Activated B cell treated with CpG ODN at 0.5 μM for 24 hours (primary cell): ENCODE measurements at regions not wholly inside any gene's neighbourhood (a gene's known extent, or its start where the extent isn't known, plus 50 kb on each side); places are given as distances from the start of the nearest gene placed in this dataset.

Source experiments
- ATAC-seq: fragments of 200-7000 bp; cut with Tn5 transposase; one replicate; pipeline ENCODE4 v1.10.0; 2021; ENCODE audit warnings: low read depth, mild to moderate bottlenecking, moderate library complexity
- CTCF ChIA-PET: fragments of 350-600 bp; sonication (Branson Sonifier 250); formaldehyde crosslinking; loops from one replicate; lab custom pipeline; 2021; ENCODE audit warnings: antibody characterized with exemption; lab: Charles Lee
- POLR2A ChIA-PET: fragments of 350-600 bp; sonication (Branson Sonifier 250); formaldehyde crosslinking; loops from one replicate; lab custom pipeline; 2021; ENCODE audit warnings: antibody characterized with exemption; lab: Charles Lee
- DNase-seq: peaks from one replicate; pipeline ENCODE4 v3.0.0; 2022
- H3K27ac Mint-ChIP-seq: one replicate; pipeline ENCODE4 v1.8.0; 2020; ENCODE audit warnings: mixed read lengths
- H3K27me3 Mint-ChIP-seq: one replicate; pipeline ENCODE4 v1.8.0; 2021; ENCODE audit warnings: mixed read lengths
- H3K36me3 Mint-ChIP-seq: one replicate; pipeline ENCODE4 v1.8.0; 2021; ENCODE audit warnings: low read depth, mixed read lengths
- H3K4me1 Mint-ChIP-seq: one replicate; pipeline ENCODE4 v1.8.0; 2021; ENCODE audit warnings: mixed read lengths
- H3K4me3 Mint-ChIP-seq: one replicate; pipeline ENCODE4 v1.8.0; 2020; ENCODE audit warnings: mild to moderate bottlenecking, mixed read lengths
- H3K9me3 Mint-ChIP-seq: one replicate; pipeline ENCODE4 v1.8.0; 2020; ENCODE audit warnings: mixed read lengths
- CTCF ChIP-seq: fragments of 200-600 bp; IDR thresholded peaks from one replicate; pipeline ENCODE4 v1.8.0; 2022; ENCODE audit warnings: antibody characterized with exemption, mild to moderate bottlenecking
- intact Hi-C: fragments of 100-400 bp; cut with micrococcal nuclease; formaldehyde crosslinking; loops from one replicate; pipeline ENCODE4 v1.15.1; 2024

DNA sequence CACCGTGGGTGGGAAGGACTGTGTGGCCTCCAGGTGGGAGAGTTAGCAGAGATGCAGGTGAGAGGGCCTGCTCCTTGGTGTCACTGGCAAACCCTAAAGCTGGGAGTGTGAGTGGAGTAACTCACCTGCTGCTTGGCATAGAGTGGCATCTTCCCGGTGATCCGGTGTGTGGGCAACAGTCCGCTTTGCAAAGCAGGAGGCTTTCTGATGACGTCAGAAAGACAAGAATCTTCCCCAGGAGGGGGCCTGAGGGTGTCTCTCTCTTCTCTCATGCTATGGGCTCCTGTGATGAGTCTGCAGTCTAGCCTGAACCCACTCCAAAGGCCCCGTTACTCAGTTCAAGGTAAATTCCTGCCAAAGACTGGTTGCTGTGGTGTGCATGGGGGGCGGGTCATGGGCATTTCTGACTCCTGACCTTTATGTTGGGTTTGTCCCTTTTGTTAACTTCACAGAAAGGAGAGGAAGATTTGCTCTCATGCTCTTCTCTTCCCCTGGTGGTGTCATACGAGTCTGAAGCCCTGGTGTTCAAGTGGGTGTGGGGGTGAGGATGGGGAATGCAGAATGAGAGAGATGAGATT, 187.9 kb downstream of the GATA3 start:
- Mint-ChIP-seq H3K4me1 (peaks cover 11% of the 10 kb centered on the region), H3K9me3 (peaks cover 2% of the 10 kb centered on the region), H3K27me3 (no peaks in the 10 kb centered on the region), H3K27ac (no peak overlapping the region), H3K36me3 (no peaks in the 10 kb centered on the region), H3K4me3 (no peak overlapping the region)
- no peak for DNase-seq
- ChIA-PET CTCF (no interaction called here), POLR2A (no interaction called here)
- no peak for ATAC-seq
- TF ChIP-seq CTCF = no peak
- intact Hi-C loops = no loop called here

DNA sequence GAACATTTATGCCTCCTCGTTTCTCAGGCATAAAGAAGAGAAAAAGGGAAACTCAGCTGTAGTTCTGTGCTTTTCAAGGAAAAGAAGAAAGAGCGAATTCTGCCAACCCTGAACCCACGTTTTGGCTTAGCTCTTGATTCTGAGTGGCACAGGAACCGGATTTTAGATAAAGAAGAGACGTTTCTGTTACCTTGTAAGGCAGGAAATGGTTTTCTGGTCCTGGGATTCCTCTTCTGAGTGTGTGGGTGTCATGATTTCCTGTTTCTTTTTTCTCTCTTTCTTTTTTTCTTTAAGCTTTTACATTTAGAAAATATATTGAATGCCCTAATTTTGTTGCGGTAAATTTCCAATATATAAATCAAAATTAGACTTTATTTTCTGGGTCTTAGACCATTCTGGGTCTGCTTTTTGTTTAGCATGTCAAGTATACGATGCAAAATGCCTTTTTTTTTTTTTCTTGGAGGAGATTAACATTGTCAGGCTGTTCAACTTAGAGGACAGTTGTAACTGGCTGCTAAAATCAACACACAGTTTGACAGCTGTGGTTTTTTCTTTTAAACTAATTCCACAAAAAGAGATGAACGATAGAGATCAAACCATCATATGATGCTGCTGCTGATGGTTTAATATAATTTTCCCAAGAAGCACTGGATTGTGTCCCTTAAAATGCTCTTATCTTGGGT, 190.8 kb downstream of the GATA3 start:
- TF ChIP-seq CTCF = no peak
- Mint-ChIP-seq H3K4me3 (no peak overlapping the region), H3K36me3 (no peaks in the 10 kb centered on the region), H3K27ac (no peak overlapping the region), H3K9me3 (peaks cover 7% of the 10 kb centered on the region), H3K27me3 (no peaks in the 10 kb centered on the region), H3K4me1 (peaks cover 11% of the 10 kb centered on the region)
- ChIA-PET POLR2A (no interaction called here), CTCF (no interaction called here)
- DNase-seq (no peak), ATAC-seq (no peak)
- intact Hi-C loops = no loop called here

GRCh38 chr10:8245814-8246142, 191.3 kb downstream of the GATA3 start:
- ChIA-PET CTCF (no interaction called here), POLR2A (no interaction called here)
- no peak for TF ChIP-seq CTCF
- Mint-ChIP-seq H3K27me3 (no peaks in the 10 kb centered on the region), H3K27ac (no peak overlapping the region), H3K4me3 (no peak overlapping the region), H3K9me3 (peaks cover 7% of the 10 kb centered on the region), H3K4me1 (peaks cover 11% of the 10 kb centered on the region), H3K36me3 (no peaks in the 10 kb centered on the region)
- ATAC-seq (no peak), DNase-seq (no peak)
- intact Hi-C loops = no loop called here

DNA sequence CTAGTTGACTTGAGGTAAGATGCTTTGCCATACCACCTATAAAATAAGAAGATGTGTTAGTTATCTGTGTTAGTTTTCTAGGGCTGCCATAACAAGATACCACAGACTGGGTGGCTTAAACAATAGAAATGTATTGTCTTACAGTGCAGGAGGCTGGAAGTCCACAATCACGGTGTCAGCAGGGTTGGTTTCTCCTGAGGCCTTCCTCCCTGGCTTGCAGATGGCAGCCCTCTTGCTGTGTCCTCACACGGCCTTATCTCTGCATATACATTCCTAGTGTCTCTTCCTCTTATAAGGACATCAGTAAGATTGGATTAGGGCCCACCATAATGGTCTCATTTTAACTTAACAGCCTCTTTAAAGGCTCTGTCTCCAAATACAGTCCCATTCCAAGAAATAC, 192.1 kb downstream of the GATA3 start:
- peaks cover 7% of the 10 kb centered on the region for H3K9me3 Mint-ChIP-seq
- no peaks in the 10 kb centered on the region for H3K36me3 Mint-ChIP-seq
- no peaks in the 10 kb centered on the region for H3K27me3 Mint-ChIP-seq
- ChIA-PET CTCF (no interaction called here), POLR2A (no interaction called here)
- H3K4me1 Mint-ChIP-seq = peaks cover 11% of the 10 kb centered on the region
- ATAC-seq (no peak), DNase-seq (no peak)
- no peak for TF ChIP-seq CTCF
- no peak overlapping the region for H3K27ac Mint-ChIP-seq
- H3K4me3 Mint-ChIP-seq = no peak overlapping the region
- intact Hi-C loops = no loop called here

GRCh38 chr10:8247191-8247590, 192.7 kb downstream of the GATA3 start:
- Mint-ChIP-seq H3K27me3 (no peaks in the 10 kb centered on the region), H3K36me3 (no peaks in the 10 kb centered on the region)
- POLR2A ChIA-PET = no interaction called here

More at GRCh38 chr10:8247191-8247590, 192.7 kb downstream of the GATA3 start:
- ATAC-seq (no peak), DNase-seq (no peak)
- Mint-ChIP-seq H3K4me1 (peaks cover 11% of the 10 kb centered on the region), H3K9me3 (peaks cover 7% of the 10 kb centered on the region), H3K27ac (no peak overlapping the region), H3K4me3 (no peak overlapping the region)
- intact Hi-C loops = no loop called here
- no peak for TF ChIP-seq CTCF
- CTCF ChIA-PET = no interaction called here
